ENCODE measurements at regions not wholly inside any gene's neighbourhood (a gene's known extent, or its start where the extent isn't known, plus 50 kb on each side); places are given as distances from the start of the nearest gene placed in this dataset.

DNA sequence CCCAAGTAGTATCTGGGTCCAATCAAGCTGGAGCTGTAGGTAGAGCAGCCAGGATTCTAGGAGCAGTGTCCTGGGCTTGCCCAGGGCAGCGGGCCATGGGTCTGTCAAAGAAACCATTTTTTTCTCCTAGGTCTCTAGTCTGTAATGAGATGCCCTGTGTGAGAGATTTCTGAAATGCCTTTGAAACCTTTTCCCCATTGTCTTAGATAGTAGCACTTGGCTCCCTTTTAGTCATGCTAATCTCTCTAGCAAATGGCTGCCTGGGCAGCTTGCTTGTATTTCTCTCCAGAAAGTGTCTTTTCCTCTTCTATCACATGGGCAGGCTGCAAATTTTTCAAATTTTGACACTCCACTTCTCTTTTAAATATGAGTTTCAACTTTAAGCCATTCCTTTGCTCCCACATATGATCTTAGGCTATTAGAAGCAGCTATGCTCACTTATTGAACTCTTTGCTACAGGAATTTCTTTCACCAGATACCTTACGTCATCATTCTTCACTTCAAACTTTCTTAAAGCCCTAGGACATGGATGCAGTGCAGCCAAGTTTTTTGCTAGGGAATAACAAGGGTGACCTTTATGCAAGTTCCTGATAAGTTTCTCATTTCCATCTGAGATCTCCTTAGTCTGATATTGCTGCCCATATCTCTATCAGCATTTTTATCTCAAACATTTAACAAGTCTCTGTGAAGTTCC, 890.2 kb upstream of the VRK2 start:
- TF ChIP-seq GATA2 (IDR thresholded peaks at IDR 0.05; ENCODE audit: insufficient read depth, insufficient read length, low read depth, low read length) (no peak), EZH2 (IDR thresholded peaks at IDR 0.05; ENCODE audit: borderline replicate concordance, low read depth, low read length, severe bottlenecking) (no peak), POLR2AphosphoS5 (IDR thresholded peaks at IDR 0.05; ENCODE audit: insufficient read depth, low read depth, low read length) (no peak)
- TF ChIP-seq, protein P1, sequence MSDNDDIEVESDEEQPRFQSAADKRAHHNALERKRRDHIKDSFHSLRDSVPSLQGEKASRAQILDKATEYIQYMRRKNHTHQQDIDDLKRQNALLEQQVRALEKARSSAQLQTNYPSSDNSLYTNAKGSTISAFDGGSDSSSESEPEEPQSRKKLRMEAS (IDR thresholded peaks at IDR 0.05; ENCODE audit: insufficient read depth, insufficient read length): no peak
- no peak for DNase-seq (ENCODE audit: low read depth, low spot score)
- no peak overlapping the region for H3K4me3 ChIP-seq (replicated peaks in 1 of 3; ENCODE audit: insufficient read depth in 1 of 3, low read depth in 1 of 3, low read length in 3 of 3)
- H3K79me2 ChIP-seq (ENCODE audit: control insufficient read depth, insufficient read depth, low read length): no peaks in the 10 kb centered on the region
- FAIRE-seq: no peak
- ChIA-PET CTCF (no interaction called here), POLR2A (no interaction called here)
- H3K4me1 ChIP-seq (ENCODE audit: control insufficient read depth, extremely low read depth, insufficient read depth, low read length): no peaks in the 10 kb centered on the region
- no peak overlapping the region for H2AFZ ChIP-seq (ENCODE audit: low read depth, low read length)
- H4K20me1 ChIP-seq (replicated peaks; ENCODE audit: control insufficient read depth, extremely low read depth, insufficient read depth, low read length): no peaks in the 10 kb centered on the region
- no peaks in the 10 kb centered on the region for H3K36me3 ChIP-seq (ENCODE audit: control insufficient read depth in 2 of 2, extremely low read depth in 1 of 2, insufficient read depth in 2 of 2, low read length in 2 of 2)
- H3K9me1 ChIP-seq (replicated peaks; ENCODE audit: control insufficient read depth, extremely low read depth, insufficient read depth, low read length): no peaks in the 10 kb centered on the region
- no peak overlapping the region for H3K4me2 ChIP-seq (ENCODE audit: insufficient read depth, low read length)
- H3K9ac ChIP-seq (replicated peaks; ENCODE audit: extremely low read depth, insufficient read depth, low read length): no peak overlapping the region
- intact Hi-C loops (cut with micrococcal nuclease) (no loop called here), dilution Hi-C loops (cut with MboI; ENCODE audit: extremely low pct_ligation_motif_present, low sequenced_read_pairs) (no loop called here)
- H3K9me3 ChIP-seq (replicated peaks; ENCODE audit: control insufficient read depth, insufficient read depth, low read length): no peaks in the 10 kb centered on the region
- no peaks in the 10 kb centered on the region for H3K27me3 ChIP-seq (ENCODE audit: control insufficient read depth in 2 of 2, insufficient read depth in 2 of 2, low read length in 2 of 2)
- H3K27ac ChIP-seq (ENCODE audit: insufficient read depth, low read depth, low read length): no peak overlapping the region
- no TSS peak for BruUV-seq (replicated peaks)

DNA sequence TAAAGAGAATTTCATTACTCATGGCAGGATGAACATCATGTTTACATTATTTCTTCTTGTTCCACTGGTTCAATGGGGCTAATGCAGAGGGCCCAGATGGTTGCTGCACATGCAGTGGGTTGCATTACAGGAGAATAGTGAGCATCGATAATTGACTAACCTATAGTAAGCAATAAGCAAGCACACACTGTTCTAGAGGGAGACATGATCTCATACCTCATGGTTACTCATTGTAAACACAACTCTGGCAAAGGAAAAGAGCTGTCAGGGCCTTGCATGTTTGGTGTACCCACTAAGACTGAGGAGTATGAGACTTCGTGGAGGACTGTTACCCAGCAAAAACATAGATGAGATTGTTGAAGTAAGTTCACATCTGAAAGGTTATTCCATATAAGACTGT, 885.6 kb upstream of the VRK2 start:
- FAIRE-seq (no peak), DNase-seq (ENCODE audit: low read depth, low spot score) (peak; percentile 44)
- Histone ChIP-seq H3K4me2 (ENCODE audit: insufficient read depth, low read length) (no peak overlapping the region), H3K4me3 (replicated peaks in 1 of 3; ENCODE audit: insufficient read depth in 1 of 3, low read depth in 1 of 3, low read length in 3 of 3) (no peak overlapping the region), H3K9me1 (replicated peaks; ENCODE audit: control insufficient read depth, extremely low read depth, insufficient read depth, low read length) (no peaks in the 10 kb centered on the region), H3K79me2 (ENCODE audit: control insufficient read depth, insufficient read depth, low read length) (no peaks in the 10 kb centered on the region), H3K9ac (replicated peaks; ENCODE audit: extremely low read depth, insufficient read depth, low read length) (no peak overlapping the region), H4K20me1 (replicated peaks; ENCODE audit: control insufficient read depth, extremely low read depth, insufficient read depth, low read length) (no peaks in the 10 kb centered on the region), H3K27me3 (ENCODE audit: control insufficient read depth in 2 of 2, insufficient read depth in 2 of 2, low read length in 2 of 2) (no peaks in the 10 kb centered on the region), H2AFZ (ENCODE audit: low read depth, low read length) (no peak overlapping the region), H3K36me3 (ENCODE audit: control insufficient read depth in 2 of 2, extremely low read depth in 1 of 2, insufficient read depth in 2 of 2, low read length in 2 of 2) (no peaks in the 10 kb centered on the region), H3K9me3 (replicated peaks; ENCODE audit: control insufficient read depth, insufficient read depth, low read length) (no peaks in the 10 kb centered on the region), H3K27ac (ENCODE audit: insufficient read depth, low read depth, low read length) (no peak overlapping the region), H3K4me1 (ENCODE audit: control insufficient read depth, extremely low read depth, insufficient read depth, low read length) (no peaks in the 10 kb centered on the region)
- POLR2A ChIA-PET: no interaction called here
- intact Hi-C loops (cut with micrococcal nuclease) (no loop called here), dilution Hi-C loops (cut with MboI; ENCODE audit: extremely low pct_ligation_motif_present, low sequenced_read_pairs) (no loop called here)
- no TSS peak for BruUV-seq (replicated peaks)
- CTCF ChIA-PET: no interaction called here
- TF ChIP-seq EZH2 (IDR thresholded peaks at IDR 0.05; ENCODE audit: borderline replicate concordance, low read depth, low read length, severe bottlenecking): no peak
- no peak for TF ChIP-seq POLR2A (IDR thresholded peaks at IDR 0.05; ENCODE audit: low read depth, low read length)
- TF ChIP-seq, protein P2, sequence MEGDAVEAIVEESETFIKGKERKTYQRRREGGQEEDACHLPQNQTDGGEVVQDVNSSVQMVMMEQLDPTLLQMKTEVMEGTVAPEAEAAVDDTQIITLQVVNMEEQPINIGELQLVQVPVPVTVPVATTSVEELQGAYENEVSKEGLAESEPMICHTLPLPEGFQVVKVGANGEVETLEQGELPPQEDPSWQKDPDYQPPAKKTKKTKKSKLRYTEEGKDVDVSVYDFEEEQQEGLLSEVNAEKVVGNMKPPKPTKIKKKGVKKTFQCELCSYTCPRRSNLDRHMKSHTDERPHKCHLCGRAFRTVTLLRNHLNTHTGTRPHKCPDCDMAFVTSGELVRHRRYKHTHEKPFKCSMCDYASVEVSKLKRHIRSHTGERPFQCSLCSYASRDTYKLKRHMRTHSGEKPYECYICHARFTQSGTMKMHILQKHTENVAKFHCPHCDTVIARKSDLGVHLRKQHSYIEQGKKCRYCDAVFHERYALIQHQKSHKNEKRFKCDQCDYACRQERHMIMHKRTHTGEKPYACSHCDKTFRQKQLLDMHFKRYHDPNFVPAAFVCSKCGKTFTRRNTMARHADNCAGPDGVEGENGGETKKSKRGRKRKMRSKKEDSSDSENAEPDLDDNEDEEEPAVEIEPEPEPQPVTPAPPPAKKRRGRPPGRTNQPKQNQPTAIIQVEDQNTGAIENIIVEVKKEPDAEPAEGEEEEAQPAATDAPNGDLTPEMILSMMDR (IDR thresholded peaks at IDR 0.05; ENCODE audit: extremely low read depth in 1 of 2, insufficient read depth in 1 of 2, low read depth in 1 of 2, low read length in 2 of 2): no peak
- no peak for TF ChIP-seq JUN (IDR thresholded peaks at IDR 0.05; ENCODE audit: borderline replicate concordance, insufficient read depth, insufficient read length, low read depth)
- TF ChIP-seq, protein P1 (IDR thresholded peaks at IDR 0.05; ENCODE audit: insufficient read depth, insufficient read length): no peak
- TF ChIP-seq POLR2AphosphoS5 (IDR thresholded peaks at IDR 0.05; ENCODE audit: insufficient read depth, low read depth, low read length): no peak
- no peak for TF ChIP-seq MYC (IDR thresholded peaks at IDR 0.05; ENCODE audit: low read depth, low read length)
- TF ChIP-seq GATA2 (IDR thresholded peaks at IDR 0.05; ENCODE audit: insufficient read depth, insufficient read length, low read depth, low read length): no peak
- no peak for TF ChIP-seq FOS (IDR thresholded peaks at IDR 0.05; ENCODE audit: borderline replicate concordance, insufficient read depth, low read length)

Data from endothelial cell of umbilical vein (primary cell).